Activated naive CD4-positive, alpha-beta T cell treated with anti-CD3 and anti-CD28 coated beads, Interleukin-2, amount 10 ng/mL, durations not matched to agents 7 days and 5 days (primary cell): ENCODE measurements at regions not wholly inside any gene's neighbourhood (a gene's known extent, or its start where the extent isn't known, plus 50 kb on each side); places are given as distances from the start of the nearest gene placed in this dataset.

Source experiments
- CTCF ChIA-PET: fragments of 350-600 bp; sonication (Branson Sonifier 250); formaldehyde crosslinking; loops from one replicate; lab custom pipeline; 2021; ENCODE audit warnings: antibody characterized with exemption; lab: Charles Lee
- DNase-seq: peaks from one replicate; pipeline ENCODE4 v3.0.0-alpha.2; 2020
- H3K27ac Mint-ChIP-seq: one replicate; pipeline ENCODE4 v1.8.0; 2021; ENCODE audit warnings: mild to moderate bottlenecking, moderate library complexity, mixed read lengths
- H3K27me3 Mint-ChIP-seq: one replicate; pipeline ENCODE4 v1.8.0; 2021; ENCODE audit warnings: mild to moderate bottlenecking, mixed read lengths
- H3K36me3 Mint-ChIP-seq: one replicate; pipeline ENCODE4 v1.8.0; 2021; ENCODE audit warnings: mixed read lengths
- H3K4me1 Mint-ChIP-seq: one replicate; pipeline ENCODE4 v1.8.0; 2021; ENCODE audit warnings: mixed read lengths
- H3K4me3 Mint-ChIP-seq: one replicate; pipeline ENCODE4 v1.8.0; 2021; ENCODE audit warnings: mild to moderate bottlenecking, moderate library complexity, mixed read lengths
- H3K9me3 Mint-ChIP-seq: one replicate; pipeline ENCODE4 v1.8.0; 2021; ENCODE audit warnings: mixed read lengths

GRCh38 chr22:48240148-48240934 lies 1477.9 kb downstream of the TBC1D22A start:
- CTCF ChIA-PET, result no interaction called here
- no peak for DNase-seq
- H3K27ac Mint-ChIP-seq, result no peak overlapping the region
- H3K27me3 Mint-ChIP-seq, result peaks cover 7% of the 10 kb centered on the region
- H3K4me3 Mint-ChIP-seq, result no peak overlapping the region
- no peaks in the 10 kb centered on the region for H3K36me3 Mint-ChIP-seq
- peaks cover 5% of the 10 kb centered on the region for H3K4me1 Mint-ChIP-seq
- no peaks in the 10 kb centered on the region for H3K9me3 Mint-ChIP-seq

GRCh38 chr22:48239461-48240147 lies 1477.2 kb downstream of the TBC1D22A start:
- Mint-ChIP-seq H3K4me3 (no peak overlapping the region), H3K27ac (no peak overlapping the region), H3K9me3 (peaks cover 1% of the 10 kb centered on the region), H3K36me3 (no peaks in the 10 kb centered on the region), H3K4me1 (no peaks in the 10 kb centered on the region), H3K27me3 (peaks cover 7% of the 10 kb centered on the region)
- CTCF ChIA-PET, result no interaction called here
- DNase-seq, result no peak

- peaks cover 7% of the 10 kb centered on the region for H3K27me3 Mint-ChIP-seq
- no peak overlapping the region for H3K27ac Mint-ChIP-seq
- H3K36me3 Mint-ChIP-seq, result no peaks in the 10 kb centered on the region
- no peak for DNase-seq
- H3K4me1 Mint-ChIP-seq, result no peaks in the 10 kb centered on the region
- peaks cover 2% of the 10 kb centered on the region for H3K9me3 Mint-ChIP-seq
- H3K4me3 Mint-ChIP-seq, result no peak overlapping the region
- CTCF ChIA-PET, result no interaction called here
Measured at GRCh38 chr22:48238966-48239365, 1476.5 kb downstream of the TBC1D22A start.

GRCh38 chr22:48238284-48238915 lies 1476.0 kb downstream of the TBC1D22A start:
- Mint-ChIP-seq H3K27ac (no peak overlapping the region), H3K4me3 (no peak overlapping the region), H3K36me3 (no peaks in the 10 kb centered on the region), H3K4me1 (no peaks in the 10 kb centered on the region), H3K9me3 (peaks cover 4% of the 10 kb centered on the region), H3K27me3 (peaks cover 7% of the 10 kb centered on the region)
- CTCF ChIA-PET, result no interaction called here
- no peak for DNase-seq

GRCh38 chr22:48237466-48238283 lies 1475.2 kb downstream of the TBC1D22A start:
- Mint-ChIP-seq H3K27ac (no peak overlapping the region), H3K4me1 (no peaks in the 10 kb centered on the region), H3K27me3 (peaks cover 7% of the 10 kb centered on the region), H3K9me3 (peaks cover 4% of the 10 kb centered on the region), H3K36me3 (no peaks in the 10 kb centered on the region), H3K4me3 (no peak overlapping the region)
- CTCF ChIA-PET, result no interaction called here
- DNase-seq, result no peak

GRCh38 chr22:48236261-48236660 lies 1473.8 kb downstream of the TBC1D22A start:
- peaks cover 7% of the 10 kb centered on the region for H3K27me3 Mint-ChIP-seq
- H3K9me3 Mint-ChIP-seq, result peaks cover 4% of the 10 kb centered on the region
- H3K36me3 Mint-ChIP-seq, result no peaks in the 10 kb centered on the region
- no peak overlapping the region for H3K27ac Mint-ChIP-seq
- no peak for DNase-seq
- no peaks in the 10 kb centered on the region for H3K4me1 Mint-ChIP-seq
- CTCF ChIA-PET, result no interaction called here
- no peak overlapping the region for H3K4me3 Mint-ChIP-seq

- Mint-ChIP-seq H3K36me3 (no peaks in the 10 kb centered on the region), H3K9me3 (peaks cover 4% of the 10 kb centered on the region), H3K4me3 (no peak overlapping the region), H3K27ac (no peak overlapping the region), H3K27me3 (peaks cover 7% of the 10 kb centered on the region), H3K4me1 (no peaks in the 10 kb centered on the region)
- CTCF ChIA-PET, result no interaction called here
- no peak for DNase-seq
Measured at GRCh38 chr22:48235744-48236143, 1473.3 kb downstream of the TBC1D22A start.

- no peak overlapping the region for H3K27ac Mint-ChIP-seq
- no peaks in the 10 kb centered on the region for H3K36me3 Mint-ChIP-seq
- no peak overlapping the region for H3K4me3 Mint-ChIP-seq
- no peak for DNase-seq
- H3K4me1 Mint-ChIP-seq, result no peaks in the 10 kb centered on the region
- no peaks in the 10 kb centered on the region for H3K27me3 Mint-ChIP-seq
- CTCF ChIA-PET, result no interaction called here
- H3K9me3 Mint-ChIP-seq, result peaks cover 7% of the 10 kb centered on the region
Measured at GRCh38 chr22:48234011-48234410, 1471.6 kb downstream of the TBC1D22A start.

- no peak overlapping the region for H3K4me3 Mint-ChIP-seq
- no peaks in the 10 kb centered on the region for H3K27me3 Mint-ChIP-seq
- DNase-seq, result no peak
- CTCF ChIA-PET, result no interaction called here
- H3K27ac Mint-ChIP-seq, result no peak overlapping the region
- peaks cover 7% of the 10 kb centered on the region for H3K9me3 Mint-ChIP-seq
- no peaks in the 10 kb centered on the region for H3K36me3 Mint-ChIP-seq
- H3K4me1 Mint-ChIP-seq, result no peaks in the 10 kb centered on the region
Measured at GRCh38 chr22:48233586-48233985, 1471.1 kb downstream of the TBC1D22A start.

- Mint-ChIP-seq H3K27ac (no peak overlapping the region), H3K4me3 (no peak overlapping the region), H3K27me3 (no peaks in the 10 kb centered on the region), H3K9me3 (peaks cover 7% of the 10 kb centered on the region), H3K36me3 (no peaks in the 10 kb centered on the region), H3K4me1 (no peaks in the 10 kb centered on the region)
- no peak for DNase-seq
- CTCF ChIA-PET, result no interaction called here
Measured at GRCh38 chr22:48228468-48228867, 1466.0 kb downstream of the TBC1D22A start.

GRCh38 chr22:48227341-48228018 lies 1465.0 kb downstream of the TBC1D22A start:
- Mint-ChIP-seq H3K4me1 (no peaks in the 10 kb centered on the region), H3K9me3 (peaks cover 7% of the 10 kb centered on the region), H3K4me3 (no peak overlapping the region), H3K36me3 (no peaks in the 10 kb centered on the region), H3K27ac (no peak overlapping the region), H3K27me3 (no peaks in the 10 kb centered on the region)
- CTCF ChIA-PET, result no interaction called here
- no peak for DNase-seq

GRCh38 chr22:48226026-48227013 lies 1463.9 kb downstream of the TBC1D22A start:
- CTCF ChIA-PET, result no interaction called here
- Mint-ChIP-seq H3K4me1 (no peaks in the 10 kb centered on the region), H3K4me3 (no peak overlapping the region), H3K9me3 (peaks cover 7% of the 10 kb centered on the region), H3K27ac (no peak overlapping the region), H3K27me3 (no peaks in the 10 kb centered on the region), H3K36me3 (no peaks in the 10 kb centered on the region)
- no peak for DNase-seq

GRCh38 chr22:48224332-48224731 lies 1461.9 kb downstream of the TBC1D22A start:
- Mint-ChIP-seq H3K27me3 (no peaks in the 10 kb centered on the region), H3K36me3 (no peaks in the 10 kb centered on the region), H3K9me3 (peaks cover 4% of the 10 kb centered on the region), H3K4me3 (no peak overlapping the region), H3K27ac (no peak overlapping the region), H3K4me1 (no peaks in the 10 kb centered on the region)
- no peak for DNase-seq
- CTCF ChIA-PET, result no interaction called here
